ENCODE measurements at regions not wholly inside any gene's neighbourhood (a gene's known extent, or its start where the extent isn't known, plus 50 kb on each side); places are given as distances from the start of the nearest gene placed in this dataset.

GRCh38 chr10:2942938-2943337 is 124.4 kb upstream of the PFKP start:
- Histone ChIP-seq H3K4me3 (no peak overlapping the region), H3K4me1 (no peaks in the 10 kb centered on the region), H3K27ac (no peak overlapping the region), H3K9me3 (peaks cover 0 to 3% (median 0%) of the 10 kb centered on the region in 11 donors), H3K27me3 (peaks cover 0 to 64% (median 41%) of the 10 kb centered on the region in 7 donors), H3K36me3 (no peaks in the 10 kb centered on the region)
- no peak for ATAC-seq
- intact Hi-C loops (cut with DNase I): no loop called here
- TF ChIP-seq CTCF (IDR thresholded peaks at IDR 0.05): no peak
- DNase-seq: no peak
- WGBS, 2 donors: 39 to 48% methylated on average over 3 of the region's 3 CpGs

- peaks cover 0 to 73% (median 48%) of the 10 kb centered on the region in 7 donors for H3K27me3 ChIP-seq
- TF ChIP-seq CTCF (IDR thresholded peaks at IDR 0.05): peak in 3 of 9 donors; percentile 14 to 32 (median 19)
Observed at GRCh38 chr10:2938869-2939268, 128.5 kb upstream of the PFKP start.

GRCh38 chr10:2936816-2937215 is 130.5 kb upstream of the PFKP start:
- DNase-seq (no peak), ATAC-seq (no peak)
- intact Hi-C loops (cut with DNase I): loop anchor here in 3 of 10 donors (5.0 to 10.0 kb wide), 3 partner anchors 98 to 105 kb away; no protein-coding TSS in a partner anchor
- Histone ChIP-seq H3K27me3 (peaks cover 0 to 73% (median 38%) of the 10 kb centered on the region in 7 donors), H3K27ac (no peak overlapping the region), H3K4me3 (no peak overlapping the region), H3K36me3 (no peaks in the 10 kb centered on the region), H3K4me1 (no peaks in the 10 kb centered on the region), H3K9me3 (peaks cover 0 to 3% (median 0%) of the 10 kb centered on the region in 11 donors)
- no peak for TF ChIP-seq CTCF (IDR thresholded peaks at IDR 0.05)
- 42 to 56% methylated on average over 6 of the region's 6 CpGs for WGBS, 2 donors

More at GRCh38 chr10:2938869-2939268, 128.5 kb upstream of the PFKP start:
- intact Hi-C loops (cut with DNase I): loop anchor here in 3 of 10 donors (5.0 to 10.0 kb wide), 3 partner anchors 96 to 103 kb away; no protein-coding TSS in a partner anchor
- Histone ChIP-seq H3K36me3 (no peaks in the 10 kb centered on the region), H3K4me1 (no peaks in the 10 kb centered on the region), H3K4me3 (no peak overlapping the region), H3K9me3 (peaks cover 0 to 3% (median 0%) of the 10 kb centered on the region in 11 donors), H3K27ac (no peak overlapping the region)
- WGBS, 2 donors: 73 to 78% methylated on average over 3 of the region's 3 CpGs
- DNase-seq (no peak), ATAC-seq (no peak)

- Histone ChIP-seq H3K4me3 (no peak overlapping the region), H3K36me3 (no peaks in the 10 kb centered on the region), H3K27ac (no peak overlapping the region), H3K4me1 (no peaks in the 10 kb centered on the region), H3K9me3 (no peaks in the 10 kb centered on the region), H3K27me3 (peaks cover 0 to 64% (median 34%) of the 10 kb centered on the region in 7 donors)
- 79 to 83% methylated on average over 39 of the region's 39 CpGs for WGBS, 2 donors
- DNase-seq (no peak), ATAC-seq (no peak)
- intact Hi-C loops (cut with DNase I): loop anchor here in 3 of 10 donors (5.0 to 10.0 kb wide), 3 partner anchors 99 to 106 kb away; no protein-coding TSS in a partner anchor
- no peak for TF ChIP-seq CTCF (IDR thresholded peaks at IDR 0.05)
Observed at GRCh38 chr10:2935647-2936386, 131.5 kb upstream of the PFKP start.
